T-cell (primary cell): ENCODE measurements at regions not wholly inside any gene's neighbourhood (a gene's known extent, or its start where the extent isn't known, plus 50 kb on each side); places are given as distances from the start of the nearest gene placed in this dataset.
"Not testable (repeated sequence)": the region's sequence is repeated elsewhere in the genome, so short reads cannot be mapped to it uniquely, and the experiment has no call there.

Source experiments
- ATAC-seq, 4 experiments: fragments of 200-7000 bp in 3 of 4; fragments of 150-1000 bp in 1 of 4; cut with Tn5 transposase; replicated peaks in 1 of 4; 1 replicate in 3 of 4; 2 replicates in 1 of 4; pipeline ENCODE4 v1.10.0; 2021; ENCODE audit warnings: moderate library complexity in 3 of 4, mild to moderate bottlenecking in 2 of 4, moderate number of reproducible peaks in 1 of 4
- CTCF ChIA-PET, 2 donors: fragments of 300-600 bp; sonication (Branson Sonifier 250); formaldehyde crosslinking; loops; one replicate each; lab custom pipeline; 2022; ENCODE audit warnings: antibody characterized with exemption in 2 of 2; lab: Charles Lee
- POLR2A ChIA-PET, 2 donors: fragments of 300-600 bp; sonication (Branson Sonifier 250); formaldehyde crosslinking; loops; one replicate each; lab custom pipeline; 2022; ENCODE audit warnings: antibody characterized with exemption in 2 of 2; lab: Charles Lee
- DNase-seq, 35 experiments: peaks; one replicate each; pipeline versions ENCODE4 v3.0.0 to v3.0.0-alpha.2; 2013 to 2023
- H3K27ac ChIP-seq: one replicate; pipeline ENCODE4 v1.5.1; 2013; ENCODE audit warnings: low read length
- H3K27me3 ChIP-seq, 2 experiments: replicated peaks in 1 of 2; 1 replicate in 1 of 2; 2 replicates in 1 of 2; pipeline versions ENCODE4 v1.6.1 to v1.7.0; 2013; ENCODE audit warnings: low read length in 1 of 2, mixed read lengths in 1 of 2; ENCODE audit not compliant: control insufficient read depth in 2 of 2, insufficient read depth in 2 of 2; ENCODE audit errors: extremely low read depth in 1 of 2
- H3K36me3 ChIP-seq, 2 donors: 1 replicate in 1 of 2; 2 replicates in 1 of 2; pipeline versions ENCODE4 v1.6.1 to v1.7.0; 2013; ENCODE audit warnings: low read length in 1 of 2; ENCODE audit not compliant: control insufficient read depth in 2 of 2, insufficient read depth in 1 of 2; ENCODE audit errors: extremely low read depth in 1 of 2
- H3K4me1 ChIP-seq, 2 experiments: 1 replicate in 1 of 2; 2 replicates in 1 of 2; pipeline versions ENCODE4 v1.6.1 to v1.7.0; 2013; ENCODE audit warnings: low read length in 2 of 2, mixed read lengths in 1 of 2; ENCODE audit not compliant: insufficient read depth in 2 of 2, control insufficient read depth in 1 of 2; ENCODE audit errors: extremely low read depth in 1 of 2
- H3K4me3 ChIP-seq, 2 donors: 1 replicate in 1 of 2; 2 replicates in 1 of 2; pipeline versions ENCODE4 v1.5.1 to v1.7.0; 2013; ENCODE audit warnings: mild to moderate bottlenecking in 2 of 2, low read length in 1 of 2, moderate library complexity in 1 of 2; ENCODE audit not compliant: control insufficient read depth in 1 of 2; ENCODE audit errors: extremely low read depth in 1 of 2
- H3K9me3 ChIP-seq: 2 replicates; pipeline ENCODE4 v1.7.0; 2013
- H3K27ac Mint-ChIP-seq, 2 donors: one replicate each; pipeline ENCODE4 v1.8.0; 2020 to 2021; ENCODE audit warnings: mild to moderate bottlenecking in 2 of 2, mixed read lengths in 2 of 2
- H3K27me3 Mint-ChIP-seq, 2 donors: one replicate each; pipeline ENCODE4 v1.8.0; 2021 to 2022; ENCODE audit warnings: mixed read lengths in 2 of 2
- H3K36me3 Mint-ChIP-seq: one replicate; pipeline ENCODE4 v1.8.0; 2021; ENCODE audit warnings: mixed read lengths
- H3K4me1 Mint-ChIP-seq, 3 donors: one replicate each; pipeline ENCODE4 v1.8.0; 2020 to 2022; ENCODE audit warnings: mixed read lengths in 3 of 3, mild to moderate bottlenecking in 1 of 3
- H3K4me3 Mint-ChIP-seq, 3 donors: one replicate each; pipeline ENCODE4 v1.8.0; 2020 to 2022; ENCODE audit warnings: mild to moderate bottlenecking in 3 of 3, mixed read lengths in 3 of 3, moderate library complexity in 3 of 3
- H3K9me3 Mint-ChIP-seq, 3 donors: one replicate each; pipeline ENCODE4 v1.8.0; 2020 to 2022; ENCODE audit warnings: mixed read lengths in 3 of 3
- WGBS: methylation state at CpG from one replicate; pipeline ENCODE4 v1.1.5; 2013; ENCODE audit warnings: missing lambda C conversion rate; ENCODE audit not compliant: insufficient coverage; 5-methylcytosine and 5-hydroxymethylcytosine counted together

- no peaks in the 10 kb centered on the region for H3K9me3 Mint-ChIP-seq
- H3K4me3 Mint-ChIP-seq = no peak overlapping the region
- ATAC-seq (no peak), DNase-seq (no peak)
- no peaks in the 10 kb centered on the region for H3K9me3 ChIP-seq
- H3K36me3 ChIP-seq = no peaks in the 10 kb centered on the region
- peaks cover 1 to 42% of the 10 kb centered on the region in 2 donors for H3K27me3 Mint-ChIP-seq
- ChIA-PET CTCF (no interaction called here), POLR2A (no interaction called here)
- no peak overlapping the region for H3K27ac Mint-ChIP-seq
- H3K4me1 Mint-ChIP-seq = no peaks in the 10 kb centered on the region
- WGBS = 91% methylated on average over 1 of the region's 2 CpGs
- H3K27ac ChIP-seq = no peak overlapping the region
- H3K4me3 ChIP-seq = no peak overlapping the region
- H3K36me3 Mint-ChIP-seq = no peaks in the 10 kb centered on the region
- H3K27me3 ChIP-seq = no peaks in the 10 kb centered on the region
- H3K4me1 ChIP-seq = no peaks in the 10 kb centered on the region
Measured at GRCh38 chr1:58238846-58239245, 307.7 kb downstream of the OMA1 start.

DNA sequence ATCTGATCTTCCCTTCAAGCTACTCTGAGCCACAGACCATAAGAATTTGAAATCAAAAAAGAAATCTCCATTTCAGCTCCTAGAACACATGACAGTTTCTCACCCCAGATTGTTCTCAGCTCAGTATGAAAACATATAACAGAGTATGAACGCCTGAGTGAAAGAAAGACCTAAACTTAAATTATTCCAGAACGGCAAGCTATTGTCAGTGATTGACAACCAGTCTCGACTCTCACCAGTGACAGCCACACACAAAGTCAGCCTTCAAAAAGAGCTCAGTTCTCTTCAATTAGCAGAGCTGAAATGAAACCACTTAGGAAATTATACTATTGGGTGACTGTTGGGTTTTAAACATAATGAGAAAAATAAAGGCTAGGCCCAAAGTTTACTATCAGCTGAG is 312.8 kb downstream of the OMA1 start:
- DNase-seq (no peak), ATAC-seq (no peak)
- WGBS = no CpG with 5 or more reads among the region's 3 CpGs
- Mint-ChIP-seq H3K9me3 (no peaks in the 10 kb centered on the region), H3K4me3 (no peak overlapping the region), H3K36me3 (no peaks in the 10 kb centered on the region), H3K4me1 (no peaks in the 10 kb centered on the region), H3K27ac (no peak overlapping the region), H3K27me3 (peaks cover 0 to 19% of the 10 kb centered on the region in 2 donors)
- Histone ChIP-seq H3K27me3 (no peaks in the 10 kb centered on the region), H3K9me3 (no peaks in the 10 kb centered on the region), H3K36me3 (no peaks in the 10 kb centered on the region), H3K4me3 (no peak overlapping the region), H3K27ac (no peak overlapping the region), H3K4me1 (no peaks in the 10 kb centered on the region)
- ChIA-PET POLR2A (no interaction called here), CTCF (no interaction called here)

DNA sequence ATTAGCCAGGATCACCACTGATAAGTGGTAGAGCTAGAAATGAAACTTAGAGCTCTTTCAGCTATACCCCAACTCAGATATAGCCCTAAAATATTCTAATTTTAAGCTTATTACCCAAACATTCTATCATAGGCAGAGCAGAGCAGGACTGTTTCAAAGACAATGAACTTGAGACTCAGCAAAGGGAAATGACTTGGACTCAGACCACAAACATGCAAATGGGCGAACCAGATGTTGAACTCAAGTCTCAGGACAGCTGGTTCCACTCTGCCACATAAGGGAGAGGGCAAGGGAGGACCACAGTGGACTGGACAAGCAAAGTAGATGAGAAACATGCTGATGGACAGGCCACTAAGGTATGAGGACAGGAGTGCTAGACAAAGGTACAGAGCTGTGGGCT is 315.3 kb downstream of the OMA1 start:
- no peak overlapping the region for H3K27ac Mint-ChIP-seq
- no peaks in the 10 kb centered on the region for H3K4me1 ChIP-seq
- H3K4me3 Mint-ChIP-seq = no peak overlapping the region
- H3K4me1 Mint-ChIP-seq = no peaks in the 10 kb centered on the region
- no peaks in the 10 kb centered on the region for H3K36me3 ChIP-seq
- ATAC-seq = no peak
- no peaks in the 10 kb centered on the region for H3K9me3 Mint-ChIP-seq
- H3K36me3 Mint-ChIP-seq = no peaks in the 10 kb centered on the region
- H3K4me3 ChIP-seq = no peak overlapping the region
- no peak for DNase-seq
- ChIA-PET CTCF (no interaction called here), POLR2A (interaction anchor here in 1 of 2 donors (0.6 kb wide), 1 partner anchor 19 kb away, joined by 3 read pairs; no protein-coding TSS in a partner anchor)
- H3K27ac ChIP-seq = no peak overlapping the region
- WGBS = 88% methylated on average over 1 of the region's 1 CpG
- peaks cover 0 to 9% of the 10 kb centered on the region in 2 donors for H3K27me3 Mint-ChIP-seq
- no peaks in the 10 kb centered on the region for H3K27me3 ChIP-seq
- H3K9me3 ChIP-seq = no peaks in the 10 kb centered on the region

DNA sequence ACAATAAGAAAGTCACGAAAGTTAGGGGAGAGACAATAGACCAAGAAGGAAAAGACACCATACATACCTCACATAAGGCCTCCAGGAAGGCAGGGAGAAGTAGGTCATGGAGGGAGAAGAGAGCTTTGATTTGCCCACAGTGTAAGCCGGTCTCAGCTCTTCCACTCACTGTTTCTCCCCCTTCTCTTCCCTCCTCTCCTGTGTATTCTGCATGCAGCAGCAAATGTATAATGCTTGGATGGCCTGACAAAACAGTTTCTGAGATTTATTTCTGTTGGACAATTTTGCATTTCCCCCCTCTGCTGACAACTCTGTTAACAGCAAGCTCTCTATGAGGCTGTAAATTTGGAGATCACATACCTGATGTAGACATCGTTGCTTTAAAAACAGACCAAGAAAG is 318.9 kb downstream of the OMA1 start:
- POLR2A ChIA-PET = no interaction called here
- ATAC-seq (no peak), DNase-seq (no peak)
- Histone ChIP-seq H3K4me1 (no peaks in the 10 kb centered on the region), H3K36me3 (no peaks in the 10 kb centered on the region), H3K4me3 (no peak overlapping the region), H3K9me3 (no peaks in the 10 kb centered on the region), H3K27ac (no peak overlapping the region), H3K27me3 (no peaks in the 10 kb centered on the region)
- Mint-ChIP-seq H3K4me1 (no peaks in the 10 kb centered on the region), H3K27ac (no peak overlapping the region), H3K27me3 (no peaks in the 10 kb centered on the region), H3K9me3 (no peaks in the 10 kb centered on the region), H3K4me3 (no peak overlapping the region), H3K36me3 (no peaks in the 10 kb centered on the region)
- 100% methylated on average over 1 of the region's 3 CpGs for WGBS
- CTCF ChIA-PET = no interaction called here

- ATAC-seq (no peak), DNase-seq (no peak)
- Histone ChIP-seq H3K4me3 (no peak overlapping the region), H3K36me3 (no peaks in the 10 kb centered on the region), H3K27me3 (peaks cover 0 to 2% of the 10 kb centered on the region in 2 experiments), H3K9me3 (no peaks in the 10 kb centered on the region), H3K4me1 (no peaks in the 10 kb centered on the region), H3K27ac (no peak overlapping the region)
- H3K4me1 Mint-ChIP-seq = no peaks in the 10 kb centered on the region
- ChIA-PET POLR2A (no interaction called here), CTCF (no interaction called here)
- H3K27me3 Mint-ChIP-seq = peaks cover 2 to 12% of the 10 kb centered on the region in 2 donors
- no peaks in the 10 kb centered on the region for H3K36me3 Mint-ChIP-seq
- H3K27ac Mint-ChIP-seq = no peak overlapping the region
- no peak overlapping the region for H3K4me3 Mint-ChIP-seq
- WGBS = no CpG with 5 or more reads among the region's 4 CpGs
- no peaks in the 10 kb centered on the region for H3K9me3 Mint-ChIP-seq
Measured at GRCh38 chr1:58223522-58223921, 323.0 kb downstream of the OMA1 start.

- H3K4me3 ChIP-seq = no peak overlapping the region
- Mint-ChIP-seq H3K4me1 (no peaks in the 10 kb centered on the region), H3K9me3 (peaks cover 0 to 4% (median 0%) of the 10 kb centered on the region in 3 donors), H3K27me3 (peaks cover 2 to 12% of the 10 kb centered on the region in 2 donors), H3K27ac (no peak overlapping the region), H3K4me3 (no peak overlapping the region), H3K36me3 (no peaks in the 10 kb centered on the region)
- no peak for ATAC-seq
- no peak overlapping the region for H3K27ac ChIP-seq
- H3K9me3 ChIP-seq = no peaks in the 10 kb centered on the region
- H3K36me3 ChIP-seq = no peaks in the 10 kb centered on the region
- no peaks in the 10 kb centered on the region for H3K4me1 ChIP-seq
- peaks cover 0 to 2% of the 10 kb centered on the region in 2 experiments for H3K27me3 ChIP-seq
- ChIA-PET CTCF (no interaction called here), POLR2A (interaction anchor here in 1 of 2 donors (0.5 to 0.6 kb wide), 2 partner anchors 201 to 1026 kb away, joined by 3 read pairs; no protein-coding TSS in a partner anchor)
- no peak for DNase-seq
- WGBS = 89% methylated on average over 1 of the region's 4 CpGs
Measured at GRCh38 chr1:58220836-58221472, 325.6 kb downstream of the OMA1 start.

DNA sequence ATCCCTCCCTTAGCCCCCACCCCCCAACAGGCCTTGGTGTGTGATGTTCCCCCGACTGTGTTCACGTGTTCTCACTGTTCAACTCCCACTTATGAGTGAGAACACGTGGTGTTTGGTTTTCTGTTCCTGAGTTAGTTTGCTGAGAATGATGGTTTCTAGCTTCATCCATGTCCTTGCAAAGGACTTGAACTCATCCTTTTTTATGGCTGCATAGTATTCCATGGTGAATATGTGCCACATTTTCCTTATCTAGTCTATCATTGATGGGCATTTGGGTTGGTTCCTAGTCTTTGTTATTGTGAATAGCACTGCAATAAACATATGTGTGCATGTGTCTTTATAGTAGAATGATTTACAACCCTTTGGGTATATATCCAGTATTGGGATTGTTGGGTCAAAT is 330.4 kb downstream of the OMA1 start:
- H3K36me3 Mint-ChIP-seq, POLR2A ChIA-PET, H3K4me1 Mint-ChIP-seq, H3K4me3 Mint-ChIP-seq, H3K27me3 ChIP-seq, H3K27ac Mint-ChIP-seq, H3K4me3 ChIP-seq, DNase-seq, H3K36me3 ChIP-seq, CTCF ChIA-PET, H3K9me3 Mint-ChIP-seq, ATAC-seq, H3K27ac ChIP-seq, H3K9me3 ChIP-seq, H3K4me1 ChIP-seq: not testable (repeated sequence)
- H3K27me3 Mint-ChIP-seq = peaks cover 2 to 14% of the 10 kb centered on the region in 2 donors
- no CpG with 5 or more reads among the region's 3 CpGs for WGBS
